ENCODE measurements at regions not wholly inside any gene's neighbourhood (a gene's known extent, or its start where the extent isn't known, plus 50 kb on each side); places are given as distances from the start of the nearest gene placed in this dataset.

DNA sequence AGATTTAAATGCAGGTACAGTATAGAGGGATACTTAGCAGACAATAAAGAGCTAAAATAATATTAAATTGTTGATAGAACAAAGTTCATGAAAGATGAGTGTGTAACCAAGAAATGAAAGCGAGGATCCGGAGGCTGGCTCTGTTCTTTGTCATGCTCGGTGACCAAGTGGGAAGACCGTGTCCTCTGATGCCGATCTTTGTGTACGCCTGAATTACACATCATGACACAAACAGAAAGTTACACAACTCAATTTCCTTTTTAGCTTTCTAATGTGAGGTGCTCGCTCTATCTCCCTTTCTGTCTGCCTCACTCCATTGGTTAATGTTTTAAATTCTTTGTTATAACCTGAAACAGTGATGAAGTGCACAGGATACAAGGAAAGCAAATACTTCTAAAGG lies 114.8 kb upstream of the NEIL3 start:
- intact Hi-C loops (cut with DNase I): no loop called here

DNA sequence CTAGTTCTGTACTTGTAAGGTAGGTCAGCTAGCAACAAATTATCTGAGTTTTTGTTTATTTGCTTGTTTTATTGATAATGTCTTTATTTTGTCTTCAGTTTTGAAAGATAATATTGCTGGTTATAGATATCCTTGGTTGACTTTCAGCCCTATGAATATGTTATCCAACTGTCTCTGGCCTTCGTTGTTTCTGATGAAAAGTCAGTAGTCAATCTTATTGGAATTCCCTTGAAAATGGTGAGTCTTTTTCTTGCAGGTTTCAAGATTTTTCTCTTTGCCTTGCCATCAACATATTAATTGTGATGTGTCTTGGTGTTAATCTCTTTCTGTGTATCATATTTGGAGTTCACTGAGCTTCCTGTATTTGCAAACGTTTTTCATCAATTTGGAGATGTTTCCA lies 113.1 kb upstream of the NEIL3 start:
- intact Hi-C loops (cut with DNase I): no loop called here
- no peak for DNase-seq (ENCODE audit: low spot score)

More for the DNA sequence above, 114.8 kb upstream of the NEIL3 start:
- no peak for DNase-seq (ENCODE audit: low spot score)

DNA sequence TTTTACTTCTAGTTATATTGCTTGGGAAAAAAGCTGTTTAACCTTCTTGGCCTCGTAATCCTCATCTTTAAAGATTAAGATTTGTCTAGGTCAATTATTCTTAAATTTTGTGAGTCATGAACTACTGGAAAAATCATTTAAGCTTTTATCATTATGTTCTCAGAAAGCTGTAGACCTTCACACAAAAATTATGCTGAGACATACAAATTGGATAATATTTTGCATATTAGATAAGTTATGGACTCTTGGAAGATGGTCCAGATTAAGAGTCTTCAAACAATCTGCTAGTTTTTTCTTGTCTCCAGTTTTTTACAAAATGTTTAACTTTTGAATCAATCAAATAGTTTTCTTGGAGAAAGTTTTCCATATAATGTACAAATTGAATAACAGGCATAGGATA lies 108.1 kb upstream of the NEIL3 start:
- intact Hi-C loops (cut with DNase I): no loop called here
- DNase-seq (ENCODE audit: low spot score): no peak

DNA sequence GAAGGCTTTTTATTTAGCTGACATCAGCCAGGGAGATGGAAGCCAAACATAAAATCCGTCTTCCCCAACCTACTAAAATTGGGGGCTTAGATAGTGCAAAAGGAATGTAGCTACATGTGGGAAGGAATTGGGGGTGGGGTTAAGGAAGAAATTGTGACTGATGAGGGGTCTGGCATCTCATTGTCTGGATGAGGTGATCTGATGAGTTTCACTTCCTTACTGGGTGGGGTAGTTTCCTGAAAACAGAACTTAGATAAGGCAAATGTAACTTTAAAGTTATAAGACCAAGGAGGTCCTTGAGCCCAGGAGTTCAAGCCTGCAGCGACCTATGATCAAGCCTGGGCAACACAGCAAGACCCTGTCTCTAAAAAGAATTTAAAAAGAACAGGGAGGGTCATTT lies 105.5 kb upstream of the NEIL3 start:
- intact Hi-C loops (cut with DNase I): no loop called here
- no peak for DNase-seq (ENCODE audit: low spot score)

DNA sequence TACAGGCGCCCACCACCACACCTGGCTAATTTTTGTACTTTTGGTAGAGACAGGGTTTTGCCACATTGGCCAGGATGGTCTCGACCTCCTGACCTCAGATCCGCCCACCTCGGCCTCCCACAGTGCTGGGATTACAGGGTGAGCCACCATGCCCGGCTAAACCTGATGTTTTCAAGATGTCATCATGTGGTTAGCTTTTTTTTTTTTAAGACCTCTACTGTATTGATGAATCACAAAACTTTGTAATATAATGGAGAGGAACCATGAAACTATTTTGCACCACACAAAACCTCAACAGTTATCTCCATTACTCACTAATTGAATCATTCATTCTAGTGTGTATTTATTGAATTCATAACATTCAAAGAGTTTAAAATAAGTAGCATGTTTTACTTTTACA lies 94.7 kb upstream of the NEIL3 start:
- DNase-seq (ENCODE audit: low spot score): no peak
- intact Hi-C loops (cut with DNase I): no loop called here

DNA sequence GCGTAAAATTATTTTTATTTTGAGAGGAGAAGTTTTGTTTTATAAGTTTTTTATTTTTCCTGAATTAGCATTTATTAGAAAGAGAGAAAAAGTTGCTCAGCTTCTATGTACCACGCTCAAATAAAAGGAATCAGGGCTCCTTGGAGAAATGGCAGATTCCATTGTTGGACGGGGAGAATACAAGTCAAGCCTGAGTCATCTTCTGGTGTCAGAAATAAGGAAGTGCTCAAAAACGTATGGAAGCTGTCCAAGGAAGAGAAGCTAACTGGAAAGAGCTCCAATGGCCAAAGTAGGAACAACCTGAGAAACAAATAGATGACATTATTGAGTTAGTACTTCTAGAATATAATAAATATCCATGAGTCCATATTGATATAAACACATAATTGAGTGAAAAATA lies 89.3 kb upstream of the NEIL3 start:
- intact Hi-C loops (cut with DNase I): no loop called here

GRCh38 chr4:177222781-177223180 lies 86.9 kb upstream of the NEIL3 start:
- intact Hi-C loops (cut with DNase I): no loop called here
- no peak for DNase-seq (ENCODE audit: low spot score)

More for the DNA sequence above, 89.3 kb upstream of the NEIL3 start:
- DNase-seq (ENCODE audit: low spot score): no peak

- DNase-seq (ENCODE audit: low spot score): no peak
- intact Hi-C loops (cut with DNase I): no loop called here
Observed at GRCh38 chr4:177225605-177226004, 84.1 kb upstream of the NEIL3 start.

- intact Hi-C loops (cut with DNase I): no loop called here
- DNase-seq (ENCODE audit: low spot score): no peak
Observed at GRCh38 chr4:177227636-177228035, 82.0 kb upstream of the NEIL3 start.

- intact Hi-C loops (cut with DNase I): no loop called here
- DNase-seq (ENCODE audit: low spot score): no peak
Observed at GRCh38 chr4:177228599-177228998, 81.1 kb upstream of the NEIL3 start.

- intact Hi-C loops (cut with DNase I): no loop called here
- DNase-seq (ENCODE audit: low spot score): no peak
Observed at GRCh38 chr4:177229331-177229730, 80.3 kb upstream of the NEIL3 start.

DNA sequence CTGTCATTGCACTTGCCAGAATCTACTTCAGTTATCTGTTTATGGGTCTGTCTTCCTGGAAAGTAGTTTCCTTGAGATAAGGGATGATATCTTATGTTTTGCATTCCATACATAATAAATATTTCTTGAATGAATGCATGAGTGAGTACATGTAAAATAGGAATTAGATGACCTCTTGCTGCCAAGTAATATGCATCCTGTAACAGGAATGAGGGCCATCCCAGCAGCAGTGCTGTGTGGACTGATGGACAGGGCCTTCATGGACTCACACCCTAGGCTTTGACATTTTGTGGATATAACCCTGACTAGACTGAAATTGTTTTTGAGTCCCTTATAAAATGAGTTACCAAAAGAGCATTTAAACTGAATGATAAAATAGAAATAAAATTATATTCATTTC lies 77.2 kb upstream of the NEIL3 start:
- intact Hi-C loops (cut with DNase I): loop anchor here in 1 of 2 donors (5.0 kb wide), 1 partner anchor 1815 kb away; no protein-coding TSS in a partner anchor
- DNase-seq (ENCODE audit: low spot score): no peak

- intact Hi-C loops (cut with DNase I): no loop called here
- DNase-seq (ENCODE audit: low spot score): no peak
Observed at GRCh38 chr4:177235026-177235425, 74.6 kb upstream of the NEIL3 start.

- no peak for DNase-seq (ENCODE audit: low spot score)
- intact Hi-C loops (cut with DNase I): no loop called here
Observed at GRCh38 chr4:177236886-177237285, 72.8 kb upstream of the NEIL3 start.

DNA sequence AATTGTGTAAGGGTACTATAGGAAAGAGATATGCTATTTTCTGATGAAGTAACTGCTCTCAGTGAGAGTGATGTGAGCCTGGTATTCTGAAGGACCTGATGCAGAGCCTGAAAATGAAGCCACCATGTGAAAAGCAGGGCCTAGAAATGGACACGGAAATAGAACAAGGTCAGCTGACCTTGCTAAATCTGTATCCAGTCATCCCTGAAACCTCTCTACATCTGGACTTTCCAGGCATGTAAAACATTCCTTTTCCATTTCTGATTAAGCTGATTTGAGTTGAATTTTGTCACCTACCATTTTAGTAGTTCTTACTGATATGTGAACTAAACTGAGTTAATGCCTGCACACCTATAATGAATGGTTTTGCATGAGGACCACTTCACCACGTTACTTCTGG lies 72.4 kb upstream of the NEIL3 start:
- no peak for DNase-seq (ENCODE audit: low spot score)
- intact Hi-C loops (cut with DNase I): no loop called here

GRCh38 chr4:177239477-177239876 lies 70.2 kb upstream of the NEIL3 start:
- DNase-seq (ENCODE audit: low spot score): no peak
- intact Hi-C loops (cut with DNase I): no loop called here

DNA sequence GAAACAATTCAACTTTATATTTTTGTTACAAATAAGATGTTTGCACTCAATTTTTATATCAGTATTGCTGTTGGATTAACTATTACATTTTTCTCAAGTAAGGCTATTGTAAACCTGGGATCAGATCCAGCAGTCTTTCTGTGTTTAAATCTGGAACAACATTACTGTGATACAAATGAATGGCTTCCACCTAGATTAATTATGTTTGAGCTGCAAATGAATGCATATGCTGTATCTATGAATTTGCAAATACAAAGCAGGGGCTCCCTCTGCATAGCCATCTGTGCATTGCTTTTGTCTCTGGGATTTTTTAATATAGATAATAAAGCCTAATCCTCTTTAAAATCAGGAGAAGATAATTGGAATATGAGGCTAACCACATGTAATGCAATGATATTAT lies 69.8 kb upstream of the NEIL3 start:
- intact Hi-C loops (cut with DNase I): no loop called here
- no peak for DNase-seq (ENCODE audit: low spot score)

- intact Hi-C loops (cut with DNase I): no loop called here
- DNase-seq (ENCODE audit: low spot score): no peak
Observed at GRCh38 chr4:177242651-177243286, 66.9 kb upstream of the NEIL3 start.

GRCh38 chr4:177246641-177247584 lies 62.8 kb upstream of the NEIL3 start:
- DNase-seq (ENCODE audit: low spot score): no peak
- intact Hi-C loops (cut with DNase I): no loop called here

- DNase-seq (ENCODE audit: low spot score): peak; percentile 87
- intact Hi-C loops (cut with DNase I): no loop called here
Observed at GRCh38 chr4:177250056-177250696, 59.5 kb upstream of the NEIL3 start.

Data from posterior vena cava (tissue), 2 donors.